ENCODE measurements at regions not wholly inside any gene's neighbourhood (a gene's known extent, or its start where the extent isn't known, plus 50 kb on each side); places are given as distances from the start of the nearest gene placed in this dataset.

DNA sequence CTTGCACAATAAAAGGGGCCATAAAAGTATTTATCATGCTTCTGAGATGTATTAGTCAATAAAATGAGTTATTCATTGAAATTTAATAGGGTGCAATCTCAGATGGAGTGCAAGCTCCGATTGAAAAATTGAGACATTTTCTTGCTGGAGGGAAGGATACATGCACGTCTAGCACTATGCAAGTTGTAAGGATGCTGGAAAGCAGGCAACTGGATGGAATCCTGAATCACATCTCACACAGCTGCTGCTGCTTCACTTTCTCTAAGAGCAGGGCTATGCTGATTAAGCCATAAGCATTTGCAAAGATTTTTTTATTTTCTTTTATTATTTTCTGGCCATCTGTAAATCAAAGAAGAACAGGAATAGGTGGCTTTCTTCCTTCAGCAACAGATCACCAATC lies 308.8 kb upstream of the EPHA7 start:
- TF ChIP-seq CTCF (IDR thresholded peaks at IDR 0.05; ENCODE audit: low read depth, low read length, missing input control) (no peak), REST (IDR thresholded peaks at IDR 0.05) (no peak), GABPA (IDR thresholded peaks at IDR 0.05 in 1 of 2, conservative IDR thresholded peaks at IDR 0.05 in 1 of 2) (no peak), TAF1 (conservative IDR thresholded peaks at IDR 0.05) (no peak), HNF4A (conservative IDR thresholded peaks at IDR 0.05) (no peak), YY1 (IDR thresholded peaks at IDR 0.05) (no peak)
- TF ChIP-seq, protein P1, sequence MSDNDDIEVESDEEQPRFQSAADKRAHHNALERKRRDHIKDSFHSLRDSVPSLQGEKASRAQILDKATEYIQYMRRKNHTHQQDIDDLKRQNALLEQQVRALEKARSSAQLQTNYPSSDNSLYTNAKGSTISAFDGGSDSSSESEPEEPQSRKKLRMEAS (IDR thresholded peaks at IDR 0.05): no peak
